ENCODE measurements at regions not wholly inside any gene's neighbourhood (a gene's known extent, or its start where the extent isn't known, plus 50 kb on each side); places are given as distances from the start of the nearest gene placed in this dataset.

- TF ChIP-seq CTCF (IDR thresholded peaks at IDR 0.05; ENCODE audit: unreplicated experiment) = no peak
- no peak for DNase-seq (ENCODE audit: low spot score)
Observed at GRCh38 chr11:92545906-92546471, 321.4 kb downstream of the FAT3 start.

GRCh38 chr11:92546603-92547002 is 322.0 kb downstream of the FAT3 start:
- Mint-ChIP-seq H3K9me3 (ENCODE audit: unreplicated experiment) (no peaks in the 10 kb centered on the region), H3K4me1 (ENCODE audit: unreplicated experiment) (no peaks in the 10 kb centered on the region), H3K4me3 (ENCODE audit: unreplicated experiment) (no peak overlapping the region), H3K27ac (ENCODE audit: unreplicated experiment) (no peak overlapping the region), H3K36me3 (ENCODE audit: low read depth, unreplicated experiment) (no peaks in the 10 kb centered on the region), H3K27me3 (ENCODE audit: unreplicated experiment) (peaks cover 4% of the 10 kb centered on the region)
- no peak for TF ChIP-seq CTCF (IDR thresholded peaks at IDR 0.05; ENCODE audit: unreplicated experiment)
- no peak for DNase-seq (ENCODE audit: low spot score)

More at GRCh38 chr11:92545906-92546471, 321.4 kb downstream of the FAT3 start:
- peaks cover 4% of the 10 kb centered on the region for H3K27me3 Mint-ChIP-seq (ENCODE audit: unreplicated experiment)
- H3K9me3 Mint-ChIP-seq (ENCODE audit: unreplicated experiment) = no peaks in the 10 kb centered on the region
- H3K27ac Mint-ChIP-seq (ENCODE audit: unreplicated experiment) = no peak overlapping the region
- H3K4me1 Mint-ChIP-seq (ENCODE audit: unreplicated experiment) = no peaks in the 10 kb centered on the region
- no peaks in the 10 kb centered on the region for H3K36me3 Mint-ChIP-seq (ENCODE audit: low read depth, unreplicated experiment)
- H3K4me3 Mint-ChIP-seq (ENCODE audit: unreplicated experiment) = no peak overlapping the region

- Mint-ChIP-seq H3K36me3 (ENCODE audit: low read depth, unreplicated experiment) (no peaks in the 10 kb centered on the region), H3K4me3 (ENCODE audit: unreplicated experiment) (no peak overlapping the region), H3K27me3 (ENCODE audit: unreplicated experiment) (peaks cover 4% of the 10 kb centered on the region), H3K9me3 (ENCODE audit: unreplicated experiment) (no peaks in the 10 kb centered on the region), H3K4me1 (ENCODE audit: unreplicated experiment) (no peaks in the 10 kb centered on the region), H3K27ac (ENCODE audit: unreplicated experiment) (no peak overlapping the region)
- DNase-seq (ENCODE audit: low spot score) = no peak
- no peak for TF ChIP-seq CTCF (IDR thresholded peaks at IDR 0.05; ENCODE audit: unreplicated experiment)
Observed at GRCh38 chr11:92550411-92550810, 325.8 kb downstream of the FAT3 start.

- Mint-ChIP-seq H3K9me3 (ENCODE audit: unreplicated experiment) (no peaks in the 10 kb centered on the region), H3K27ac (ENCODE audit: unreplicated experiment) (no peak overlapping the region), H3K4me1 (ENCODE audit: unreplicated experiment) (no peaks in the 10 kb centered on the region), H3K4me3 (ENCODE audit: unreplicated experiment) (no peak overlapping the region), H3K27me3 (ENCODE audit: unreplicated experiment) (peaks cover 4% of the 10 kb centered on the region), H3K36me3 (ENCODE audit: low read depth, unreplicated experiment) (no peaks in the 10 kb centered on the region)
- TF ChIP-seq CTCF (IDR thresholded peaks at IDR 0.05; ENCODE audit: unreplicated experiment) = no peak
- no peak for DNase-seq (ENCODE audit: low spot score)
Observed at GRCh38 chr11:92550871-92551270, 326.3 kb downstream of the FAT3 start.

GRCh38 chr11:92552942-92553341 is 328.3 kb downstream of the FAT3 start:
- H3K4me1 Mint-ChIP-seq (ENCODE audit: unreplicated experiment) = no peaks in the 10 kb centered on the region
- DNase-seq (ENCODE audit: low spot score) = no peak
- H3K36me3 Mint-ChIP-seq (ENCODE audit: low read depth, unreplicated experiment) = no peaks in the 10 kb centered on the region
- H3K4me3 Mint-ChIP-seq (ENCODE audit: unreplicated experiment) = no peak overlapping the region
- H3K9me3 Mint-ChIP-seq (ENCODE audit: unreplicated experiment) = no peaks in the 10 kb centered on the region
- peak; percentile 42 for TF ChIP-seq CTCF (IDR thresholded peaks at IDR 0.05; ENCODE audit: unreplicated experiment)
- H3K27me3 Mint-ChIP-seq (ENCODE audit: unreplicated experiment) = no peaks in the 10 kb centered on the region
- H3K27ac Mint-ChIP-seq (ENCODE audit: unreplicated experiment) = no peak overlapping the region

Data from endothelial cell (in vitro differentiated cells).